Fibroblast of lung (primary cell): ENCODE measurements at regions not wholly inside any gene's neighbourhood (a gene's known extent, or its start where the extent isn't known, plus 50 kb on each side); places are given as distances from the start of the nearest gene placed in this dataset.

ENCODE experiments used
- DNase-seq, 2 donors: peaks; one replicate each; pipeline versions ENCODE4 v3.0.0 to v3.0.0-alpha.2; 2010; ENCODE audit warnings: low read depth in 2 of 2
- H2AFZ ChIP-seq: 2 replicates; pipeline ENCODE4 v1.5.1; 2012; ENCODE audit warnings: low read length, control low read depth, inconsistent platforms
- H3K27ac ChIP-seq: 2 replicates; pipeline ENCODE4 v1.5.1; 2011; ENCODE audit warnings: low read length, control low read depth; ENCODE audit not compliant: insufficient read depth
- H3K27me3 ChIP-seq: 2 replicates; pipeline ENCODE4 v1.5.1; 2011; ENCODE audit warnings: mild to moderate bottlenecking, low read length; ENCODE audit not compliant: control insufficient read depth, insufficient read depth
- H3K36me3 ChIP-seq: 2 replicates; pipeline ENCODE4 v1.5.1; 2011; ENCODE audit warnings: low read length; ENCODE audit not compliant: control insufficient read depth, insufficient read depth
- H3K4me1 ChIP-seq: 2 replicates; pipeline ENCODE4 v1.5.1; 2011; ENCODE audit warnings: low read length; ENCODE audit not compliant: control insufficient read depth, insufficient read depth; ENCODE audit errors: extremely low read depth
- H3K4me2 ChIP-seq: 2 replicates; pipeline ENCODE4 v1.5.1; 2011; ENCODE audit warnings: low read length, control low read depth; ENCODE audit not compliant: insufficient read depth; ENCODE audit errors: extremely low read depth
- H3K4me3 ChIP-seq, 4 experiments: fragments of 200-600 bp in 1 of 4; sonication (generic) in 1 of 4; replicated peaks in 1 of 4; 2 replicates each; pipeline ENCODE4 v1.5.1; 2011 to 2016; ENCODE audit warnings: low read length in 4 of 4, low read depth in 3 of 4, mild to moderate bottlenecking in 3 of 4, control low read depth in 2 of 4, inconsistent platforms in 1 of 4, mixed read lengths in 1 of 4; ENCODE audit not compliant: insufficient read depth in 1 of 4; ENCODE audit errors: control extremely low read depth in 1 of 4
- H3K79me2 ChIP-seq: 2 replicates; pipeline ENCODE4 v1.5.1; 2012; ENCODE audit warnings: mild to moderate bottlenecking, low read length, inconsistent platforms; ENCODE audit not compliant: control insufficient read depth, insufficient read depth
- H3K9ac ChIP-seq: 2 replicates; pipeline ENCODE4 v1.5.1; 2011; ENCODE audit warnings: mild to moderate bottlenecking, low read length, control low read depth; ENCODE audit not compliant: insufficient read depth
- H3K9me3 ChIP-seq: 2 replicates; pipeline ENCODE4 v1.5.1; 2012; ENCODE audit warnings: low read depth, low read length; ENCODE audit not compliant: control insufficient read depth, insufficient read depth
- H4K20me1 ChIP-seq: 2 replicates; pipeline ENCODE4 v1.5.1; 2011; ENCODE audit warnings: low read length; ENCODE audit not compliant: control insufficient read depth, insufficient read depth; ENCODE audit errors: extremely low read depth
- CTCF ChIP-seq, 2 donors: IDR thresholded peaks in 1 of 2; conservative IDR thresholded peaks in 1 of 2; 1 replicate in 1 of 2; 2 replicates in 1 of 2; pipeline ENCODE4 v1.5.1; 2011 to 2012; ENCODE audit warnings: low read length in 2 of 2, control low read depth in 1 of 2, inconsistent platforms in 1 of 2, low read depth in 1 of 2, mild to moderate bottlenecking in 1 of 2
- EZH2 ChIP-seq: IDR thresholded peaks from 2 replicates; pipeline ENCODE4 v1.5.1; 2012; ENCODE audit warnings: low read length, control low read depth, mild to moderate bottlenecking; ENCODE audit errors: missing control alignments

- DNase-seq: peak; percentile 12 to 68
- Histone ChIP-seq H3K4me3 (no peak overlapping the region), H3K27me3 (no peaks in the 10 kb centered on the region), H3K4me1 (no peaks in the 10 kb centered on the region), H3K79me2 (no peaks in the 10 kb centered on the region), H3K9me3 (no peaks in the 10 kb centered on the region), H3K36me3 (no peaks in the 10 kb centered on the region), H3K4me2 (no peak overlapping the region), H3K9ac (no peak overlapping the region), H2AFZ (no peak overlapping the region), H3K27ac (no peak overlapping the region), H4K20me1 (no peaks in the 10 kb centered on the region)
- no peak for TF ChIP-seq CTCF (conservative IDR thresholded peaks at IDR 0.05 in 1 of 2, IDR thresholded peaks at IDR 0.05 in 1 of 2; ENCODE audit: low read depth in 1 of 2, low read length in 2 of 2)
- TF ChIP-seq EZH2: no peak
Measured at GRCh38 chr2:52776571-52776970, 991.0 kb upstream of the CHAC2 start.

GRCh38 chr2:52775674-52776073, 991.9 kb upstream of the CHAC2 start:
- no peaks in the 10 kb centered on the region for H3K27me3 ChIP-seq
- H3K4me2 ChIP-seq: no peak overlapping the region
- no peaks in the 10 kb centered on the region for H3K9me3 ChIP-seq
- no peak overlapping the region for H3K9ac ChIP-seq
- DNase-seq: peak; percentile 47 to 48
- no peaks in the 10 kb centered on the region for H3K36me3 ChIP-seq
- H3K79me2 ChIP-seq: no peaks in the 10 kb centered on the region
- H2AFZ ChIP-seq: no peak overlapping the region
- TF ChIP-seq CTCF (conservative IDR thresholded peaks at IDR 0.05 in 1 of 2, IDR thresholded peaks at IDR 0.05 in 1 of 2; ENCODE audit: low read depth in 1 of 2, low read length in 2 of 2) (no peak), EZH2 (no peak)
- H3K27ac ChIP-seq: no peak overlapping the region
- no peaks in the 10 kb centered on the region for H4K20me1 ChIP-seq
- no peaks in the 10 kb centered on the region for H3K4me1 ChIP-seq
- H3K4me3 ChIP-seq: no peak overlapping the region

- Histone ChIP-seq H3K27ac (no peak overlapping the region), H2AFZ (no peak overlapping the region)
- TF ChIP-seq CTCF (conservative IDR thresholded peaks at IDR 0.05 in 1 of 2, IDR thresholded peaks at IDR 0.05 in 1 of 2; ENCODE audit: low read depth in 1 of 2, low read length in 2 of 2): no peak
- no peak for TF ChIP-seq EZH2
Measured at GRCh38 chr2:52765735-52766134, 1001.9 kb upstream of the CHAC2 start.

More at GRCh38 chr2:52765735-52766134, 1001.9 kb upstream of the CHAC2 start:
- no peak for DNase-seq
- Histone ChIP-seq H3K4me1 (no peaks in the 10 kb centered on the region), H3K4me2 (no peak overlapping the region), H3K9ac (no peak overlapping the region), H3K27me3 (no peaks in the 10 kb centered on the region), H3K79me2 (no peaks in the 10 kb centered on the region), H3K4me3 (no peak overlapping the region), H3K36me3 (no peaks in the 10 kb centered on the region), H4K20me1 (no peaks in the 10 kb centered on the region), H3K9me3 (no peaks in the 10 kb centered on the region)
